ENCODE measurements at regions not wholly inside any gene's neighbourhood (a gene's known extent, or its start where the extent isn't known, plus 50 kb on each side); places are given as distances from the start of the nearest gene placed in this dataset.

GRCh38 chr10:107733328-107734130 lies 569.0 kb upstream of the SORCS1 start:
- no peak for DNase-seq

- DNase-seq: no peak
These were observed 567.5 kb upstream of the SORCS1 start for GRCh38 chr10:107732045-107732444.

GRCh38 chr10:107728807-107729206 lies 564.3 kb upstream of the SORCS1 start:
- no peak for DNase-seq

GRCh38 chr10:107727767-107728317 lies 563.3 kb upstream of the SORCS1 start:
- no peak for DNase-seq

GRCh38 chr10:107718864-107719263 lies 554.4 kb upstream of the SORCS1 start:
- DNase-seq: no peak

- DNase-seq: no peak
These were observed 552.5 kb upstream of the SORCS1 start for GRCh38 chr10:107717046-107717445.

- DNase-seq: no peak
These were observed 551.1 kb upstream of the SORCS1 start for GRCh38 chr10:107715565-107715964.

- DNase-seq: no peak
These were observed 544.5 kb upstream of the SORCS1 start for GRCh38 chr10:107708981-107709380.

- DNase-seq: no peak
These were observed 541.7 kb upstream of the SORCS1 start for GRCh38 chr10:107706096-107706725.

GRCh38 chr10:107701943-107702342 lies 537.4 kb upstream of the SORCS1 start:
- DNase-seq: no peak

- no peak for DNase-seq
These were observed 527.6 kb upstream of the SORCS1 start for GRCh38 chr10:107692072-107692471.

GRCh38 chr10:107689323-107689722 lies 524.8 kb upstream of the SORCS1 start:
- DNase-seq: no peak

GRCh38 chr10:107687701-107688100 lies 523.2 kb upstream of the SORCS1 start:
- DNase-seq: no peak

- no peak for DNase-seq
These were observed 521.6 kb upstream of the SORCS1 start for GRCh38 chr10:107686095-107686494.

- DNase-seq: no peak
These were observed 507.5 kb upstream of the SORCS1 start for GRCh38 chr10:107671960-107672359.

GRCh38 chr10:107666214-107666613 lies 501.7 kb upstream of the SORCS1 start:
- DNase-seq: no peak

- DNase-seq: no peak
These were observed 501.0 kb upstream of the SORCS1 start for GRCh38 chr10:107665459-107665858.

- DNase-seq: no peak
These were observed 493.3 kb upstream of the SORCS1 start for GRCh38 chr10:107657851-107658250.

GRCh38 chr10:107656932-107657331 lies 492.4 kb upstream of the SORCS1 start:
- no peak for DNase-seq

GRCh38 chr10:107653832-107654287 lies 489.4 kb upstream of the SORCS1 start:
- no peak for DNase-seq

- DNase-seq: no peak
These were observed 486.4 kb upstream of the SORCS1 start for GRCh38 chr10:107650939-107651338.

- DNase-seq: no peak
These were observed 484.7 kb upstream of the SORCS1 start for GRCh38 chr10:107649249-107649648.

GRCh38 chr10:107647462-107647861 lies 483.0 kb upstream of the SORCS1 start:
- DNase-seq: no peak

- no peak for DNase-seq
These were observed 467.4 kb upstream of the SORCS1 start for GRCh38 chr10:107631876-107632275.
